GM19397 (cell line): ENCODE measurements at regions not wholly inside any gene's neighbourhood (a gene's known extent, or its start where the extent isn't known, plus 50 kb on each side); places are given as distances from the start of the nearest gene placed in this dataset.
"Not testable (repeated sequence)": the region's sequence is repeated elsewhere in the genome, so short reads cannot be mapped to it uniquely, and the experiment has no call there.

Experiments
- ATAC-seq: cut with Tn5 transposase; IDR thresholded peaks from one replicate; pipeline ENCODE4 v1.9.1; 2021; ENCODE audit warnings: mild to moderate bottlenecking, moderate library complexity; ENCODE audit not compliant: unreplicated experiment

GRCh38 chr4:123133397-123134050 is 211.1 kb upstream of the NUDT6 start:
- ATAC-seq = peak; percentile 57

GRCh38 chr4:123144616-123145015 is 222.2 kb upstream of the NUDT6 start:
- no peak for ATAC-seq

GRCh38 chr4:123158576-123158975 is 236.2 kb upstream of the NUDT6 start:
- ATAC-seq = no peak

- no peak for ATAC-seq
Measured at GRCh38 chr4:123159479-123159878, 237.1 kb upstream of the NUDT6 start.

- no peak for ATAC-seq
Measured at GRCh38 chr4:123162859-123163258, 233.7 kb upstream of the SPRY1 start.

GRCh38 chr4:123163501-123163900 is 233.1 kb upstream of the SPRY1 start:
- ATAC-seq = no peak

GRCh38 chr4:123166023-123166422 is 230.6 kb upstream of the SPRY1 start:
- ATAC-seq = no peak

GRCh38 chr4:123167931-123168330 is 228.7 kb upstream of the SPRY1 start:
- no peak for ATAC-seq

- no peak for ATAC-seq
Measured at GRCh38 chr4:123168812-123169211, 227.8 kb upstream of the SPRY1 start.

- no peak for ATAC-seq
Measured at GRCh38 chr4:123170843-123171242, 225.8 kb upstream of the SPRY1 start.

GRCh38 chr4:123176605-123177004 is 220.0 kb upstream of the SPRY1 start:
- ATAC-seq = no peak

- ATAC-seq = no peak
Measured at GRCh38 chr4:123182289-123182688, 214.3 kb upstream of the SPRY1 start.

GRCh38 chr4:123183308-123183707 is 213.3 kb upstream of the SPRY1 start:
- no peak for ATAC-seq

- not testable (repeated sequence) for ATAC-seq
Measured at GRCh38 chr4:123183754-123184153, 212.8 kb upstream of the SPRY1 start.

- no peak for ATAC-seq
Measured at GRCh38 chr4:123186731-123187130, 209.9 kb upstream of the SPRY1 start.

GRCh38 chr4:123190176-123190575 is 206.4 kb upstream of the SPRY1 start:
- no peak for ATAC-seq

GRCh38 chr4:123191728-123192127 is 204.9 kb upstream of the SPRY1 start:
- no peak for ATAC-seq

GRCh38 chr4:123193802-123194367 is 202.7 kb upstream of the SPRY1 start:
- ATAC-seq = no peak

GRCh38 chr4:123198706-123199105 is 197.9 kb upstream of the SPRY1 start:
- no peak for ATAC-seq

- no peak for ATAC-seq
Measured at GRCh38 chr4:123200051-123200940, 196.3 kb upstream of the SPRY1 start.

- no peak for ATAC-seq
Measured at GRCh38 chr4:123204737-123205136, 191.9 kb upstream of the SPRY1 start.

GRCh38 chr4:123206016-123206415 is 190.6 kb upstream of the SPRY1 start:
- no peak for ATAC-seq
